NT2/D1 (cell line): ENCODE measurements at regions not wholly inside any gene's neighbourhood (a gene's known extent, or its start where the extent isn't known, plus 50 kb on each side); places are given as distances from the start of the nearest gene placed in this dataset.

Experiments used
- SUZ12 ChIP-seq: IDR thresholded peaks from 2 replicates; pipeline ENCODE4 v1.6.1; 2011; ENCODE audit not compliant: insufficient read length, insufficient read depth; ENCODE audit errors: extremely low read depth
- YY1 ChIP-seq: IDR thresholded peaks from 2 replicates; pipeline ENCODE4 v1.6.1; 2011; ENCODE audit not compliant: insufficient read length, insufficient read depth
- ZNF274 ChIP-seq: IDR thresholded peaks from 2 replicates; pipeline ENCODE4 v1.6.1; 2011; ENCODE audit warnings: mild to moderate bottlenecking, low read depth, low read length

- TF ChIP-seq YY1 (no peak), ZNF274 (no peak), SUZ12 (no peak)
Observed at GRCh38 chr6:1052262-1052661, 259.6 kb upstream of the FOXQ1 start.
